NT2/D1 (cell line): ENCODE measurements at regions not wholly inside any gene's neighbourhood (a gene's known extent, or its start where the extent isn't known, plus 50 kb on each side); places are given as distances from the start of the nearest gene placed in this dataset.

ENCODE experiments used
- DNase-seq: peaks from one replicate; pipeline ENCODE4 v3.0.0-alpha.2; 2011; ENCODE audit warnings: low read depth, low spot score
- H3K27me3 ChIP-seq: 2 replicates; pipeline ENCODE4 v1.6.0; 2011; ENCODE audit warnings: mild to moderate bottlenecking; ENCODE audit not compliant: insufficient read length, insufficient read depth
- H3K36me3 ChIP-seq: 2 replicates; pipeline ENCODE4 v1.6.1; 2011; ENCODE audit warnings: mild to moderate bottlenecking, low read length, mixed read lengths; ENCODE audit not compliant: insufficient read depth, insufficient read length
- H3K4me1 ChIP-seq: 2 replicates; pipeline ENCODE4 v1.5.1; 2011; ENCODE audit not compliant: insufficient read depth, insufficient read length
- H3K4me3 ChIP-seq: 2 replicates; pipeline ENCODE4 v1.5.1; 2011; ENCODE audit warnings: low read depth; ENCODE audit not compliant: insufficient read length
- H3K9ac ChIP-seq: 2 replicates; pipeline ENCODE4 v1.6.0; 2011; ENCODE audit warnings: low read depth; ENCODE audit not compliant: insufficient read length
- H3K9me3 ChIP-seq: 2 replicates; pipeline ENCODE4 v1.5.1; 2011; ENCODE audit warnings: mild to moderate bottlenecking, low read length; ENCODE audit not compliant: insufficient read depth
- SUZ12 ChIP-seq: IDR thresholded peaks from 2 replicates; pipeline ENCODE4 v1.6.1; 2011; ENCODE audit not compliant: insufficient read length, insufficient read depth; ENCODE audit errors: extremely low read depth
- YY1 ChIP-seq: IDR thresholded peaks from 2 replicates; pipeline ENCODE4 v1.6.1; 2011; ENCODE audit not compliant: insufficient read length, insufficient read depth
- ZNF274 ChIP-seq: IDR thresholded peaks from 2 replicates; pipeline ENCODE4 v1.6.1; 2011; ENCODE audit warnings: mild to moderate bottlenecking, low read depth, low read length

DNA sequence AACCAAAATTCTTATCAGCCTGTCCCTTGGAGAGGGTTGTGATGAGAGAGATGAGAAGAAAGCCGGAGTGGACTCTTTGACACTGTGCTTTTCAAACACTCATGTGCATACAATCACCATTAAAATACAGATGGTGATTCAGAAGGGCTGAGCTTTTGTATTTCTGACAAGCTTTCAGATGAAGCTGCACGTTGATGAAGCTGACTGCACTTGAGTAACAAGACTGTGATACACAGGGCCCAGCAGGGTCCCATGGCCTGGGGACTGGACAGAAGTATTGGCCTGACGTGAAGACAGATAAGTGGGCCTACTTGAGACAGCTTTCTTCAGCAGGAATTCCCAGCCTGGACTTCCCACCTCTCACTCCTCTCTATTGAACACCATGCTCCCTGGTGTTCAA is 258.2 kb downstream of the CHRM3 start:
- H3K27me3 ChIP-seq: no peaks in the 10 kb centered on the region
- H3K9ac ChIP-seq: no peak overlapping the region
- TF ChIP-seq ZNF274: no peak
- TF ChIP-seq YY1: no peak
- TF ChIP-seq SUZ12: no peak
- peaks cover 11% of the 10 kb centered on the region for H3K9me3 ChIP-seq
- no peaks in the 10 kb centered on the region for H3K4me1 ChIP-seq
- peaks cover 13% of the 10 kb centered on the region for H3K36me3 ChIP-seq
- DNase-seq: no peak
- H3K4me3 ChIP-seq: no peak overlapping the region

- no peak overlapping the region for H3K4me3 ChIP-seq
- peaks cover 23% of the 10 kb centered on the region for H3K9me3 ChIP-seq
- DNase-seq: no peak
- no peaks in the 10 kb centered on the region for H3K27me3 ChIP-seq
- no peak for TF ChIP-seq SUZ12
- no peak for TF ChIP-seq ZNF274
- no peak for TF ChIP-seq YY1
- H3K4me1 ChIP-seq: no peaks in the 10 kb centered on the region
- no peak overlapping the region for H3K9ac ChIP-seq
- H3K36me3 ChIP-seq: peaks cover 13% of the 10 kb centered on the region
Observed at GRCh38 chr1:239647045-239647444, 260.7 kb downstream of the CHRM3 start.

DNA sequence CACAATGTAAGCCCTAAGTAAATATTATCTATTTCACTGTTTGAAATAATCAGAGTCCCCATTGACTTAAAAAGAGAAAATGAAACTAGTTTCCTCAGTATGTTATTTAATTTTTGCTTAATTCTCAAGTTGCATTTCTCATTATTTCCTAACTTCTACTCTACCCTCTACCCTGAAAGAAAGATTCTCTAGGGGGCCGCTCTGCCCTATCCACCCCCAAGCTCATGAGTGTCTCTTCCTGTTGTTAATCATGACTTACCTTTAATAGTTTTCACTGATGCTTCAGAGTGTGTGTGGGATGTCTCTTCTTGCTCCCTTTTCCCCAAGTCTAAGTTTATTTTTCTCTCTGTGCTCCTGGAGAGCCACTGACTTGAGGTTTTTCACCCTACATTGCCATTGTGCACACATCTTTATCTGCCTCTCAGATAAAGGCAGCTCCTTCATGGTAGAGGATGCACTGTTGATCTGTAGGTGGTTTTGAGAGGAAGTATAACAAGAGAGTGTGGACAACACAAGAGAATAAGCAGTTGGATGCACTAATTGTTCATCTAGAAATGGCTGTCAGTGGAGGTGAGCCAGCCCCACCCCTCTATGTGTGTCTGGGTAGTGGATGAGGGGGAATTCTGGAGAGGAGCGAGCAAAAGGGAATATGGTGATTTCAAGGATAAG is 261.7 kb downstream of the CHRM3 start:
- peaks cover 23% of the 10 kb centered on the region for H3K9me3 ChIP-seq
- TF ChIP-seq SUZ12 (no peak), ZNF274 (no peak), YY1 (no peak)
- H3K27me3 ChIP-seq: no peaks in the 10 kb centered on the region
- no peak overlapping the region for H3K9ac ChIP-seq
- no peak for DNase-seq
- H3K4me1 ChIP-seq: no peaks in the 10 kb centered on the region
- H3K36me3 ChIP-seq: peaks cover 13% of the 10 kb centered on the region
- no peak overlapping the region for H3K4me3 ChIP-seq

DNA sequence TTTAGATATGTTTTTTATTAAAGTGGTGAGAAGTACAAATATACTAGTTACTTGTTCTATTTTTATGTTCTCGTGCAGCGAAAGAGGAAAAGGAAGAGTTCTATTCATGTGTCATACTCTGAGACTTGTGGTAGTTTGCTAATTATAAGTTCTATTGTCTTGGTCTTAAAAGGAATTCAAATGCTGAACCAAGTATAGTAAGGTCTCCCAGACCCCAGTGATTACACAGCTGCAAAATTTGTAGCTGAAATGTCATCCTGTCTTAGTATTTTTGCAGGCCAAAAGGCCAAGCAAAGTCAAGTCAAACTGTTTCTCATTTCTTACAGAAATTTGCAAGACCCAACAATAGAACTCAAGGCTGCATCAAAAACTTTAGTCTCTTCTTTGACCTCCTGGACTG is 268.7 kb downstream of the CHRM3 start:
- no peaks in the 10 kb centered on the region for H3K4me1 ChIP-seq
- H3K36me3 ChIP-seq: no peaks in the 10 kb centered on the region
- no peak overlapping the region for H3K9ac ChIP-seq
- no peak overlapping the region for H3K4me3 ChIP-seq
- TF ChIP-seq ZNF274 (no peak), SUZ12 (no peak), YY1 (no peak)
- DNase-seq: no peak
- H3K27me3 ChIP-seq: no peaks in the 10 kb centered on the region
- H3K9me3 ChIP-seq: peaks cover 8% of the 10 kb centered on the region

DNA sequence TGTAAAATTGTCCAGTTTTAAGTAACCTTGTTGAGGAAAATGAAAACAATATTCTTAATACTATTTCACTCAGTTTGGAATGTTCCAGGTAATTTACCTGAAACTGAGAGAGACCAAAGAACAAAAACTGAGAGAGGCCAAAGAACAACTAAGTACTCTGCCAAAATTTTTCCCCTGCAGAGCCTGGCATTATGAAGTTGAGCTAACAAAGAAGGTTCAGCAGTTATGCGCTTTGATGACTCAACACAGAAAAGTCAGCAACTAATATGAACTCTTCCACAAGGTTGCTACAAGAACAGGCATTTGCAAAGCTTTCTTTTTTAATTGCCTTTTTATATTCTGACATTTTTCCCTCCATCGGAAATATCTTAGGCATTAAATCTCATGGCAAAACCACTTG is 270.9 kb downstream of the CHRM3 start:
- no peaks in the 10 kb centered on the region for H3K27me3 ChIP-seq
- H3K9ac ChIP-seq: no peak overlapping the region
- H3K9me3 ChIP-seq: no peaks in the 10 kb centered on the region
- TF ChIP-seq ZNF274: no peak
- TF ChIP-seq YY1: no peak
- TF ChIP-seq SUZ12: no peak
- no peaks in the 10 kb centered on the region for H3K36me3 ChIP-seq
- DNase-seq: no peak
- H3K4me1 ChIP-seq: no peaks in the 10 kb centered on the region
- H3K4me3 ChIP-seq: no peak overlapping the region

DNA sequence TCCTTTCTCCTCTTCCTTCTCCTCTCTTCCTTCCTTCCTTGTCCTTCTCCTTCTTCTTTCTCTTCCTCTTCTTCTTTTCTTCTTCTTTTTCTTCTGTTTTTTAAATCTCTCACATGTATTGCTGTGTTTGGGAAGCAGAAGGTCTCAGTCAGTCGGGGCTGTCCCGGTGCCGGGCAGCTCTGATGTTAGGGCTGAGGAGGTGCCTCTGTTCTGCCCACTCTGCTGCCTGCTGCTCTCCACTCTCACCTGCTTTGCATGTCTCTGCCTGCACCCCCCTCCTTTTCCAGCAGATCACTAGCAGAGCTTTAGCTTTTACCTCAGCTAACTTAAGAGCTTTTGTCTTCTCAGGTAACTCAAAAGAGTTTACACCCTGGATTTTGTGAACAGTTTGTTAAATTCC is 276.6 kb downstream of the CHRM3 start:
- Histone ChIP-seq H3K27me3 (no peaks in the 10 kb centered on the region), H3K4me3 (no peak overlapping the region)

DNA sequence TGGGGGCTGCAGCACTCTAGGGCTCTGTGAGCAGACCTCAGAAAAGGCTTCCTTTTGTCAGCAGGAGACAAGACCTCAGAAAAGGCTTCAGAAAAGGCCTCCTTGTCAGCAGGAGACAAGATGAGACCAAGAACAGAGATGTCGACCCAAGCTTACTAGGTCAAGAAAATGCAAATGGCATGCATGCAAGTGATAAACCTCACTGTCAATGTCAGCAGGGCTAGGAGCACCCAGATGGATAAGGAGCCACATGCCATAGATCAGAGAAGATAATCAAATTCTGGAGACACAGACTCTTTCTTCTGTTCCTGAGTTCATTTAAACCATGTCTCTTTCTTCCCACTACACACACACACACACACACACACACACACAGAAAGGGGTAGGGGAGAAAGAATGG is 285.9 kb downstream of the CHRM3 start:
- Histone ChIP-seq H3K4me3 (no peak overlapping the region), H3K36me3 (peaks cover 3% of the 10 kb centered on the region), H3K4me1 (peaks cover 3% of the 10 kb centered on the region), H3K27me3 (no peaks in the 10 kb centered on the region), H3K9ac (no peak overlapping the region), H3K9me3 (no peaks in the 10 kb centered on the region)
- DNase-seq: no peak
- TF ChIP-seq SUZ12: no peak
- no peak for TF ChIP-seq ZNF274
- TF ChIP-seq YY1: no peak

More for the DNA sequence above, 276.6 kb downstream of the CHRM3 start:
- H3K9ac ChIP-seq: no peak overlapping the region
- DNase-seq: no peak
- H3K36me3 ChIP-seq: no peaks in the 10 kb centered on the region
- H3K9me3 ChIP-seq: no peaks in the 10 kb centered on the region
- no peaks in the 10 kb centered on the region for H3K4me1 ChIP-seq
- TF ChIP-seq ZNF274 (no peak), SUZ12 (no peak), YY1 (no peak)

DNA sequence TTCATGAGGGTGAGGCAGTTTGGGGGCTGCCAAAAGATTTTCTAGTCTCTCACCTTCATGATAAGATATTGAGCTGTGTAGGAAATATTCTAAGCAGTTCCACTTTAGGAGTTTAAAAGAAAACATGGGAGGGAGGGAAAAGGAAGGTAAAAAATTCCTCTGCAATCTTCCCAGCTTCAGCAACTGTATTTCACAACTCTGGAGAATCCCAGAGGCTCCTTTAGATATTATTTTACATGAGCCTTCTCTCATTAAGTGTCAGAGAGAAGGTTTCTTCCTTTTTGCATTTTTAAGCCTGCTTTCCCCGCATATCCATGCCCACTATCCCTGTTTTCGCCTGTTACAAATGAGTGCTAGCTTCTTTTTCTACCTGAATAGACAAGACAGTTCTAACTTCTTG is 289.4 kb downstream of the CHRM3 start:
- peaks cover 11% of the 10 kb centered on the region for H3K36me3 ChIP-seq
- H3K9ac ChIP-seq: no peak overlapping the region
- DNase-seq: no peak
- H3K4me3 ChIP-seq: no peak overlapping the region
- H3K9me3 ChIP-seq: no peaks in the 10 kb centered on the region
- TF ChIP-seq SUZ12 (no peak), YY1 (no peak), ZNF274 (no peak)
- peaks cover 3% of the 10 kb centered on the region for H3K4me1 ChIP-seq
- no peaks in the 10 kb centered on the region for H3K27me3 ChIP-seq
